ENCODE measurements at regions not wholly inside any gene's neighbourhood (a gene's known extent, or its start where the extent isn't known, plus 50 kb on each side); places are given as distances from the start of the nearest gene placed in this dataset.
"Not testable (repeated sequence)": the region's sequence is repeated elsewhere in the genome, so short reads cannot be mapped to it uniquely, and the experiment has no call there.

- DNase-seq (ENCODE audit: insufficient read length, low spot score) (no peak), FAIRE-seq (no peak)
Observed at GRCh38 chr2:230593765-230594164, 118.9 kb upstream of the CAB39 start.

GRCh38 chr2:230594286-230594840, 118.3 kb upstream of the CAB39 start:
- DNase-seq (ENCODE audit: insufficient read length, low spot score) (no peak), FAIRE-seq (no peak)

- DNase-seq (ENCODE audit: insufficient read length, low spot score) (no peak), FAIRE-seq (no peak)
Observed at GRCh38 chr2:230599853-230600252, 112.8 kb upstream of the CAB39 start.

- FAIRE-seq, result no peak
Observed at GRCh38 chr2:230600285-230600684, 112.4 kb upstream of the CAB39 start.

GRCh38 chr2:230600881-230601280, 111.8 kb upstream of the CAB39 start:
- no peak for DNase-seq (ENCODE audit: insufficient read length, low spot score)

More at GRCh38 chr2:230600285-230600684, 112.4 kb upstream of the CAB39 start:
- no peak for DNase-seq (ENCODE audit: insufficient read length, low spot score)

GRCh38 chr2:230601510-230601909, 111.1 kb upstream of the CAB39 start:
- no peak for DNase-seq (ENCODE audit: insufficient read length, low spot score)
- no peak for FAIRE-seq

More at GRCh38 chr2:230600881-230601280, 111.8 kb upstream of the CAB39 start:
- FAIRE-seq, result no peak

- no peak for DNase-seq (ENCODE audit: insufficient read length, low spot score)
- no peak for FAIRE-seq
Observed at GRCh38 chr2:230602562-230603230, 109.9 kb upstream of the CAB39 start.

GRCh38 chr2:230603317-230603716, 109.3 kb upstream of the CAB39 start:
- not testable (repeated sequence) for FAIRE-seq; DNase-seq (ENCODE audit: insufficient read length, low spot score)

- FAIRE-seq; DNase-seq (ENCODE audit: insufficient read length, low spot score): not testable (repeated sequence)
Observed at GRCh38 chr2:230604158-230604557, 108.5 kb upstream of the CAB39 start.

- DNase-seq (ENCODE audit: insufficient read length, low spot score) (no peak), FAIRE-seq (no peak)
Observed at GRCh38 chr2:230614040-230614439, 98.6 kb upstream of the CAB39 start.

GRCh38 chr2:230614913-230615332, 97.7 kb upstream of the CAB39 start:
- no peak for FAIRE-seq

GRCh38 chr2:230617256-230617706, 95.4 kb upstream of the CAB39 start:
- peak; percentile 81 for DNase-seq (ENCODE audit: insufficient read length, low spot score)
- not testable (repeated sequence) for FAIRE-seq

More at GRCh38 chr2:230614913-230615332, 97.7 kb upstream of the CAB39 start:
- DNase-seq (ENCODE audit: insufficient read length, low spot score), result no peak

GRCh38 chr2:230619491-230619890, 93.2 kb upstream of the CAB39 start:
- FAIRE-seq (no peak), DNase-seq (ENCODE audit: insufficient read length, low spot score) (no peak)

- not testable (repeated sequence) for DNase-seq (ENCODE audit: insufficient read length, low spot score); FAIRE-seq
Observed at GRCh38 chr2:230625220-230625619, 87.4 kb upstream of the CAB39 start.

GRCh38 chr2:230627091-230627490, 85.6 kb upstream of the CAB39 start:
- FAIRE-seq; DNase-seq (ENCODE audit: insufficient read length, low spot score): not testable (repeated sequence)

GRCh38 chr2:230627806-230628724, 84.6 kb upstream of the CAB39 start:
- no peak for DNase-seq (ENCODE audit: insufficient read length, low spot score)
- FAIRE-seq, result peak; percentile 23

- no peak for DNase-seq (ENCODE audit: insufficient read length, low spot score)
- FAIRE-seq, result no peak
Observed at GRCh38 chr2:230631470-230631869, 81.2 kb upstream of the CAB39 start.

- FAIRE-seq (no peak), DNase-seq (ENCODE audit: insufficient read length, low spot score) (no peak)
Observed at GRCh38 chr2:230634146-230634545, 78.5 kb upstream of the CAB39 start.

- FAIRE-seq; DNase-seq (ENCODE audit: insufficient read length, low spot score): not testable (repeated sequence)
Observed at GRCh38 chr2:230634721-230635313, 77.8 kb upstream of the CAB39 start.

GRCh38 chr2:230636684-230637271, 75.9 kb upstream of the CAB39 start:
- FAIRE-seq (no peak), DNase-seq (ENCODE audit: insufficient read length, low spot score) (no peak)
